NCI-H2196 (cell line): ENCODE measurements at regions not wholly inside any gene's neighbourhood (a gene's known extent, or its start where the extent isn't known, plus 50 kb on each side); places are given as distances from the start of the nearest gene placed in this dataset.
A peak's percentile ranks its signal among the peaks of the same experiment; 100 is the strongest.
"Not testable (repeated sequence)": the region's sequence is repeated elsewhere in the genome, so short reads cannot be mapped to it uniquely, and the experiment has no call there.

Experiments
- DNase-seq: peaks from one replicate; lab custom pipeline; 2025; ENCODE audit not compliant: unreplicated experiment; lab: John Stamatoyannopoulos, UW

DNA sequence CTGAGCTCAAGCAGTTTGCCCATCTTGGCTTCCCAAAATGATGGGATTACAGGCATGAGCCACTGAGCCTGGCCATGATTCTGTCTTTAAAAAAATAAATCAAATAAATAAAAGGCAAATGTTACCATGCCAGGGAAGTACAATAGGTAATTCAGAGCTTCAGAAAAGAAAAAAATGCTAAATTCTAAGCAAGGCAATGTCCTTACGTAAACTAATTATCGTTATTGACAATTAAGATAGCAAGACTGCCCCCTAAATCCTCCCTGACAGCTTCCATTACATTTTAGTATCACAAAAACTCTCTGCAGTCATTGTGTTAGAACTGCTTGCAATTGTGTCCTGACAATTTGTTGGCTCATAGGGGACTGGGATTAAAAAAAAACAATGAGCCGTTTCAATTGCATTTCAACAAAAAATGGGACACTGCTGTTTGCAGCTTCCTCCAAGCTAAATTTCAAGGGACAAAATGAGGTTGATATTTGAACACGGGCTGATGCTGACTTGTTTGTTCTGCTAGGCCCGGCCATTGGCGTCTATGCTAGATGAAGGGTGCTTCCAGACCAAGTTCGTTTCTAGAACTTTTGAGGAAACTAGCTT, 88.9 kb downstream of the MOGAT1 start:
- no peak for DNase-seq

DNA sequence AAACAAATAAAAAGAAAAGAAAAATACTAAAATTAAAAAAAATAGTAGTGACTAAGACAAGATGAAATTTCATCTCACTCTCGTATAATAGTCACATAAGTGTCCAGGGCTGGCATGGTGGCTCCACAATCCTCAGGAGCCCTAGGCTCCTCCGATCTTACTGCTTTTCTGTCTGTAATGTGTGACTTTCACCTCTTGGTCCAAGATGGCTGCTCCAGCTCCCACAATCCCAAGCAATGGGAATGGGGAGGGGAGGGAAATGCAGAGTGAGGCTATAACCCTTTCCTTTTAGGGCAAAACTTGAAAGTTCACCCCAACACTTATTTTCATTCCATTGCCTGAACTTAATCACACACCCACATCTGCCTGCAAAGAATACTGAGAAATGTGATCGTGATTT, 90.4 kb downstream of the MOGAT1 start:
- no peak for DNase-seq

DNA sequence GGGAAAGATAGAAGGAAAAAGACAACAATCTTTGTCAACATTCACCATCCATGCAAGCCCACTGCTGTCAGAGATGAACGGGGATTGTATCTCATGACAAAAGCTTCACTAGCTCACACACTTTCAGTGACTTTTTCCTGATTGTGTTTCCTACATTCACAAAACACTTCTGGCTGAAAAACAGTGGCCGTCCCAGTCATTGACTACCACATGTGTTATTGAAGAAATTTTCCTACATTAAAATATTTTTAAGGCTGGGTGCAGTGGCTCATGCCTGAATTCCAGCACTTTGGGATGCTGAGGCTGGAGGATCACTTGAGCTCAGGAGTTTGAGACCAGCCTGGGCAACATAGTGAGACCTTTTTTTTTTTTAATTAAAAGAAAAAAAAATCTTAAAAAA, 90.9 kb downstream of the MOGAT1 start:
- no peak for DNase-seq

DNA sequence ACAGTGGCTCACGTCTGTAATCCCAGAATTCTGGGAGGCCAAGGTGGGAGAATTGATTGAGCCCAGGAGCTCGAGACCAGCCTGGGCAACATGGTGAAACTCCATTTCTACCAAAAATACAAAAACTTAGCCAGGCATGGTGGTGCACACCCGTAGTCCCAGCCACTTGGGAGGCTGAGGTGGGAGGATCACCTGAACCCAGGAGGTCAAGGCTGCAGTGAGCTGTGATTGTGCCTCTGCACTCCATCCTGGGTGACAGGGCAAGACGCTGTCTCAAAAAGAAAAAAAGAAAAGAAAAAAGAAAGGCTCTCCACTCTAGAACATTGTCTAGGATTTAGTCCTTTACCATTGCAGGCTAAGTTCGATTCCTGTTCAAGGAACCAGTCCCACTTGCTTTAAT, 94.4 kb downstream of the MOGAT1 start:
- not testable (repeated sequence) for DNase-seq

DNA sequence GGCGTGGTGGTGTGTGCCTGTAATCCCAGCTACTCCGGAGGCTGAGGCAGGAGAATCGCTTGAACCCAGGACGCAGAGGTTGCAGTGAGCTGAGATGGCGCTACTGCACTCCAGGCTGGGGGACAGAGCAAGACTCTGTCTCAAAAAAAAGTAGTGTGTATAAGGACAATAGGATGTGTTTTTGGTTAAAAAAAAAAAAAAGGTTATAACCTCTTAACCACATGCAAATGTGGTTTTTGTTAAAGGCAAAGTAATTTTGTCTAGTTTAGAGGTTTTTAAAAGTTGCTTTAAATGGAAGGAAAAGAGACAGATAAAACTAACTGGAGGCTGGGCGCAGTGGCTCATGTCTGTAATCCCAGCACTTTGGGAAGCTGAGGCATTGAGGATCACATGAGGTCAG, 92.8 kb upstream of the ACSL3 start:
- not testable (repeated sequence) for DNase-seq

DNA sequence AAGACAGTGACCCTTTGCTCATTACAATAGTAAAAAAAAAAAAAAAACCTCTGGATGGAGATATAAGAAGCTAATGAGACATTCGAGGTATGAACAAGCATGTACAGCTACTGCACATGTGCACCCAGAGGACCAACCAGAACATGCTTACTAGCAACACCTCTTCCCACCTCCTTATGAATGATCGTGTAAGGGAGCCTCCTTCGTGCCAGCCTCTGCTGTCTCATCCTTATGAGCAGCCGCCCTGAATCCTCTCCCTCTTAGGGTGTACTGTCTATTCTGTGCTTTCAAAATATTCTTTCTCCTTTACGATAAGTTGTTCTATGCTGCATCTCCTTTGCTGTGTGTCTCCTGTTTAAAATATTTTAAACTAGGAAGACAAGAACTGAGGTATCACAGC, 91.4 kb upstream of the ACSL3 start:
- DNase-seq = no peak

DNA sequence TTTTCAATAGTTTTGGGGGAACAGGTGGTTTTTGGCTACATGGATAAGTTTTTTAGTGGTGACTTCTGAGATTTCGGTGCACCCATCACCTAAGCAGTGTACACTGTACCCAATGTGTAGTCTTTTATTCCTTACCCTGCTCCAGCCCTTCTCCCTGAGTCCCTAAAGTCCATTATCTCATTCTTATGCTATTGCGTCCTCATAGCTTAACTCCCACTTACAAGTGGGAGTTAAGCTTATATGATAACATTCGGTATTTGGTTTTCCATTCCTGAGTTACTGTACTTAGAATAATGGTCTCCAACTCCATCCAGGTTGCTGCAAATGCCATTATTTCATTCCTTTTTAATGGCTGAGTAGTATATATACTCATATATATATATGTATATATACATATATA, 90.9 kb upstream of the ACSL3 start:
- no peak for DNase-seq

DNA sequence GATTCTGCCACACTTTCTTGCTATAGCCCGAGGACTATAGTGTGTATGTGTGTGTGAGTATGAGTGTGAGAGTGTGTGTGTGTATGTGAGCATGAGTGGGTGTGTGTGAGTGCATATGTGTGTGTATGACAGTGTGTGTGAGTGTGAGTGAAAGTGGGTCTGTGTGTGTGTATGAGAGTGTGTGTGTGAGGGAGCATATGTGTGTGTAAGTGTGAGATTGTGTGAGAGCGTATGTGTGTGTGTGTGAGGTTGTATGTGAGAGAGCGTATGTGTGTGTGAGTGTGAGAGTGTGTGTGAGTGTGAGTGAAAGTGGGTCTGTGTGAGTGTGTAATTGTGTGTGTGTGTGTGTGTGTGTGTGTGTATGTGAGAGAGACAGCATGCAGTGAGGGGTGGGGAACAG, 89.0 kb upstream of the ACSL3 start:
- DNase-seq = no peak

DNA sequence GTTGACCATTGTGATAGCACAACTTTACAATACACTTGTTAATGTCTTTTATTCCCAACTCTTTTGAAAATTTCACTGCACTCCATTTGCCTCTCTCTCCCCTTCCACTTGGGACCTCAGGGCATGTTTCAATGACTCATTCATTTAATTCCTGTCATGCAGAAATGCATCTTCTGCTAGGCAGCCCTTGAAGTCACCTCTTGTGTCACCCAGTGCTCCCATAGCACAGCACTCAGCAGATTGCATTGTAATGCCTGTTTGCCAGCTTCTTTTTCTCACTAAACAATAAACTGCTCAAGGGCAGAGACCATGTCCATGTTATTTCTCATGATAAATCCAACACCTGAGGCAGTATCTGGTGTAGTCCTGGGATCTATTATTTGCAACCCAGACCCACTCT, 85.9 kb upstream of the ACSL3 start:
- no peak for DNase-seq

DNA sequence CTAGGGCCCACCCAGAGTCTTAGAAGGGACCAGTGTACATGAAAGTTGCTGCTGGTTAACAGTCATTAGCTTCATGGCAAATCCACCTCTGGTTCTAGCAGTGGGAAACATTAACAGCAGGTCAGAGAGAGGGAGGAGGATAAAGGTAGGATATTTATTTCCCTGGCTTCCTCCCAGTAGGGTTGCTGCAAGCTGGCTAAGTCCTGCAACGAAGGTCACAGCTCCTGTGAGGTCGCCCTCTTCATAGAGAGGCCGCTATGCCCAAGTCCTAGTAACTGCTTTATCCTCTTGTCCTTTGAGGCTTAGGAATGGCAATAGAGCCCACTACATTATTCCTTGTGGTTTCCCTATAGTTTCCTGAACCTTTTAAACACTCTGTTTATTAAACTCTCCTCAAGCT, 84.0 kb upstream of the ACSL3 start:
- no peak for DNase-seq

DNA sequence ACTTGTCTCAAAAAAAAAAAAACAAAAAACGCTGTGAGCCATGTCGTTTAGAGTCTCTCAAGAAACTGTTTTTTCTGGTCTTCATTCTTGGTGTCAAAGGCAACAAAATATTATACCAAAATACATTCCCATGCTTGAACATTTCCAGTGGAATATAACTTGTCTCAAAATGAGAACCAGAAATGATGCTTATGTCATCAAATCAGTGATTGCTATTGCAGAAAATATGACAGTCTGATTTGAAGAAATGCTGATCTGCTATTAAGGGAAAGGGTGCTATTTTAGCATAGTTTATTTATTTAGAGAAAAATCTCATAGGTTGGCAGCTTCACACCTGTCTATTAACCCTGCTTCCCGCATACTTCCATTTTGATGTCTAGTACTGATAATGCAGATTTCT, 82.4 kb upstream of the ACSL3 start:
- no peak for DNase-seq

DNA sequence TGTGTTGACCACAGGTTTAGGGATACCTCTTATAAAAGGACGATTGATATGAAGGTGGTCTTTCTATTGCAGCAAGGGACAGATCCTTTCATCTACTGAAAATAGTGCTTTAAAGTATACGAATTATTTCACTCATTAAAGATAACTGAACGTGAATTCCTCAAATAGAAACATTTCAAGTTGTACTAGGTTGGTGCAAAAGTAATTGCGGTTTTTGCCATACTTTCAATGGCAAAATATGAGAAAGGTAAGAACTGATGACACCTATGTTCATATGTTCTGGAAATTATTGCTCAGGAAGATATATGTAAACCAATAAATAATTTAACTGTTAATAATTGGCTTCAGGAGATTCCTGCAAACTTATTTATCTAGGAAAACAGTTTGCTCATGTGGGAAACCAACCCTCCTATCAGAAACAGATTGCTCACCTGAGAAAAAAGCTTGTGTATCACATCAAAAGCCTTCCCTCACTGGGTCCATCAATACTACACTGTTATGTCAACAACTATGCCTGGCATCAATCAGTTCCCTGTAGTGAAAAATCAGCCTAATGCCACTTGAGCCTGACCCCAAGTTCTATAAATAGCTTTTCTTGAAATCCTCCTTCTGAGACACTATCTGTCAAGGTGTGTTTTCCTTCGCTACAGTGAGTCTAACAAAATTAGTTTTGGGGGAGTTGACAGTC, 81.5 kb upstream of the ACSL3 start:
- no peak for DNase-seq

DNA sequence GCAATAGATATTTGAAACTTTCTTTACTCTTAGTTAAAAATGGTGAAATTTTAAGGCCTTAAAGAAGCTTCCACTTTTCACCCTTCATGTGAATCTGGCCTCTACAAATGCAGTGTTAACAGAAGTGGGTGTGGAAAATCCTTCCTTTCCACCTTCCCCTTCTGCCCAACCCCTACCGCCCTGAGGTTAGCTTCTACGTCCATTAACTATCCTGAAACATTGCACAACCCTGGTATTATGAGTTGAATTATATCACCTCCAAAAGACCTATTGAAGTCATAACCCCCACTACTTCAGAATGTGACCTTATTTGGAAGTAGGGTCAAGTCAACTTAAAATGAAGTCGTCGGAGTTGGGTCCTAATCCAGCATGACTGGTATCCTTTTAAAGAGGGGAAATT, 80.8 kb upstream of the ACSL3 start:
- DNase-seq = no peak

DNA sequence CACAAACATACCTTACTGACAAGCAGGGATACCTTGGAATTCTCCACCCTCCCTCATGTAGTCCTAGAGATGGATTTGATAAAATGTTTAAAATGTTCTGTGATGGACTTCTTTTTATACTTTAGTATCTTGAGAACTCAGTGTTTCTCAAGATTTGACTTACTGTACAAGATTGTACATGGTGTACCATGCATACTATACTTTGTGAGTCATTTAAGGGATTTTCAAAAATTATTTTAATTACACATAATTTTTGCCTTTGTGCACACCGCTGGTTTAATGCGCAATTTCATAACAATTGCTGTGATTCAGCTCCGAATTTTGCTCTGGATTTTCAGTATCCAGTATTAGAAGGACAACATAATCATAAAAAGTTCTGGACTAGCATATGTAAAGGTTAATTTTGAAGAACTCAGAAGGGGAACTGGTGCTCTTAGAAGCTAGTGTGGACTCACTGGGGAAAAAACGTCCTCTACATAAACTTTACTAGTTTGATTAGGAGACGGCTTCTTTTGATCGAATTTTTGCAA, 78.6 kb upstream of the ACSL3 start:
- no peak for DNase-seq

DNA sequence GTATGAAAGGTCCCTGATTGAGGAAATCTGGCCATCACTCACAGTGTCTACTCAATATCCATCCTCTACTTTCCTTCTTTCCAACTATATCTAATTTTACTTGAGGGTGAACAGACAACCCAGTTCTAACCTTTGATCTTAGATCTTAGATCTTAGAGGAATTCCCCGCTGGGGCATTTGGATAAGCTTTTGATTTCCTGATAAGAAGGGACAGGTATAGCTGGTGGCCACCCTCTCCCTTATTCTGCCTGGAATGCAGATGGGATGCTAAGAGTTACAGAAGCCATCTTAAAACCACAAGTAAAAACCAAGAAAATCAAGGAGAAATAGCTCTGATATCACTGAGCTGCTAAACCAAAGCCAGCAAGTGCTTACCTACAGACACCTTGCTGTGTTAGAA, 77.2 kb upstream of the ACSL3 start:
- DNase-seq = no peak

DNA sequence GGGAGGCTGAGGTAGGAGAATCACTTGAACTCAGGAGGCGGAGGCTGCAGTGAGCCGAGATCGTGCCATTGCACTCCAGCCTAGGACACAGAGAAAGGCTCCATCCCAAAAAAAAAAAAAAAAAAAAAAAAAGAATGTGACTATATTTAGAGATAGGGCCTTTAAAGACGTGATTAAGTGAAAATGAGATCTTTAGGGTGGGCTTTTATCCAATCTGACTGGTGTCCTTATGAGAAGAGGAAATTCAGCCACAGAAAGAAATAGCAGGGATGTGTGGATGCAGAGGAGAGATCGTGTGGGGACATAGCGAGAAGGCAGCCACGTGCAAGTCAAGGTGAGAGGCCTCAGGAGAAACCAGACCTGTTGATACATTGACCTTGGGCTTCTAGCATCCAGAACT, 69.9 kb upstream of the ACSL3 start:
- DNase-seq = no peak

DNA sequence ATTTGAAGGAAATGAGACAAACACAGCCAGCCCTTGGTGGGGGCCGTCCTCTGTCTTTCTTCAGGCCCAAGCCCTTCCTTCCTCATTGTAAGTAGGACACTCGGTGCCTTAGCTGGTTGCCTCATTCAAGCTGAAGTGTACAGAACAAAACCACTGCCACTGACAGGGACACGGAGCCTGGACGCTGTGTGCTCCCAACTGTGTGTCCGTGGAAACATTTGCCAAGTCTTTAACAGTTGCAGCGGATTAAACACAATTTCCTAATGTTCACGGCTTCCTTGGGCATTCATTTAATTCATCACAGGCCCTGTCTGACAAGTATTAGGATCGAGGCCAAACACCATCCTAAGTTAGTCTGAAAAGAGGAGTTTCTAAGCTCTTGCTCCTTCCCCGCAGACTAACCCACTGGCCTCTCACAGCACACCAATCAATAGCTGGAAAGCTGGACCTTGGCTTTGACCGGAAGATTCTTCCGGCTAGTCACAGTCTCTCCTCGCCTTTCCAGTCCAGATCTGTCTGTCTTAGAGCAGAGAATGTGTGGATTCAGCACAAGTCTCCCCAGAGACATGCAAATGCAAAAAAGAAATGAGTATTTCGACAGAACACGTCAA, 68.7 kb upstream of the ACSL3 start:
- no peak for DNase-seq

DNA sequence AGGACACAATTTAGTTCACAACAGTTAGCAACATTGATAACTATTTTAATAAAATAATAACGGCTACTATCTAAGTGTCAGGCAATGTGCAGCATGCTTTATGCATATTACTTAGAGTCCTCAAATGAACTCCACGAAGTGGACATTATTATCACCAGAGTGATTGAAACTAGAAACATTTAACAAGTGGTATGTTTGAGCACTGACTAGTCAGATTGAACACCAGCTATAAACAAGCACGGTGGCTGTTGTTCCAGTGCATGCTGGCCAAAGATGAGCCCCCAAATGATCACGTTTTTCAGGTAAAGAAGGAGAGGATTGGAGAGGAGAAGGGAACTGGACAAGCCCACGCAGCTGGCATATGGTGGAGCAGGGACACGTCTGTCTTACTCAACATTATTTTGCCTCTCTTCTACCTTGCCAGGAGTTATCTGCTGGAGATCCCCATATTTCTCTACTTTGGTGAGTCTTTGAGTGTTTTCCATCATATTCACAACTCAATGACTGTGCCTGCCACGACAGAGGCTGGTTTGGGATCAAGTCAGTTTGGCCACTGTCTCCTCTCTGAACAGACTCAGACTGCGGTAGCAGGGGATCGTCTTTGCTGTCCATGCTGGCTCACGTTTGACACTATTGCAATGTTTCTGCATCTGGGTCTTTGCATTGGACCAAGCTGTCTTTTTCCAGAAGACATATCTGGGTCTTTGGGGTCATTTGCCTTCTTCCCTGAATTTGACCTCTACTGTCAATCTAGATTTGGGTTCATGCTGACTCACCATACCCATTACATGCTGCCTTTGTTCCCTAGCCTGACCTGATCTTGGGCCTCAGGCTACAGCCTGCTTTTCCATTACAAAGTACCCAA, 66.0 kb upstream of the ACSL3 start:
- DNase-seq = no peak

DNA sequence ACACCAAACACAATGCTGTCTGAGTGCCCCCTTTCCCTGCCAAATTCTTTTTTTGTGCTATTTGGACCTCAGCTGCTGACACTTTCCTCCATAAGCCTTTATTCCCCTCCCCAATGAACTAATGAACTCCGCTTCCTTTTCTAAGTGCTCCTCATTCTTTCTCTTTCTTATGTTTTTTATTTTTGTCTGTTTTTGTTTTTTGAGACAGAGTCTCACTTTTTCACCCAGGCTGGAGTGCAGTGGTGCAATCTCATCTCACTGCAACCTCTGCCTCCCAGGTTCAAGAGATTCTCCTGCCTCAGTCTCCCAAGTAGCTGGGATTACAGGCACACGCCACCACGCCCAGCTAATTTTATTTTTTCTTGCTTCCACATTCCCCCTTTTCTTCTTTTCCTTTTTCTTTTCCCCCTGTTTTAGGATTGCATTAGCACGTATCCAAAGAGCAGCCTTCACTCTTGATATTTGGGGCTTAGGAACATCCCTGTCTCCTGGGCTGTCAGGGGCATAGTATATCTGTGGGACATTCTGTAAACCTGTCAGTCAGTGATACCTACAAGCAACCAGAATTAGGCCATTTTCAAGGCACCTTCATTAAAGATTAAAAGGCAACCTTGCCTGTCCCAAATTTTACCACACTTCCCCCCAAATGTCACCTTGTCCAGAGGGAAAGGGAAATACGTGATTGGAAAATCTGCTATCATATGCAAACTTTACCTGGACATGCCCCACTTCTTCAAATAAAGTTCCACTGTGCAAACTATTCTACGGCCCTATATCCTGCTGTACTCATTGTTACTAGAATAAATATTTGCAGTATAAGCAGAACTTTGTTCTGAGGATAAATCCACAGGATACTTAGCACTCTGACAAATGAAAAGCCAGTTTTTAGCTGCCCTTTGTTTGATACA, 65.1 kb upstream of the ACSL3 start:
- DNase-seq = no peak

DNA sequence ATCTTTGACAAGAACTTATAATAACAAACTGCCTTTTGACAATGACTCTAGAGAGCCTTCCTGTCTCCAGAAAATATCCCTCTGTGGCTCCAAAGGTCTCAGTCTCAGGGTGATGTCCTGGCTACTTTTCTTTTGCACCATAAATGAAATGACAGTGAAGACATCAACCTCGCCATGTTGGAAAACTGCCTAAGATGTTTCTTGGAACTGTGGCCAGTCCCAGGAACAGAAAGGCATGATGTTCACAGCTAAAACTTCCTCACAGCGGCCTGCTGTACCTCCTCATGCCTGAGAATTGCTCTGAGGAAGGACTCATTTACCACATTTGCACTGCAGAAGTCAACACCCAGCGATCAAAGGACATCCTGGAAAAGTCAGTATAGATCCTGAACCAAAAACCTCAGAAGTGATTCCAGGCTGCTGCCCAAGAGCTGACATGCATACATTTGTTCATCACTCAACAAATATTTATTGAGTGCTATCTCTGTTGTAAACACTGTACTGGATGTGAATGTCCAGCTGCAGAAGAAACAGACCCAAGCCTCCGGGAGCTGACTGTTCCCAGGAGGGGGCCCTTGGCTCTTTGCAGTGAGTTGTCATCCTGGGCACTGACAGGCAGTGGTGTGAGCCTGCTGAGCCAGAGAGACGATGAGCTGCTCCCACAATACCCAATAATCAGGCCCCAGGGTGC, 64.3 kb upstream of the ACSL3 start:
- peak; percentile 18 for DNase-seq
